RWPE2 (cell line): ENCODE measurements at regions not wholly inside any gene's neighbourhood (a gene's known extent, or its start where the extent isn't known, plus 50 kb on each side); places are given as distances from the start of the nearest gene placed in this dataset.

Experiments
- ATAC-seq: fragments of 200-7000 bp; cut with Tn5 transposase; 3 replicates; pipeline ENCODE4 v1.9.1; 2021; ENCODE audit warnings: low read depth
- DNase-seq: peaks from one replicate; pipeline ENCODE4 v3.0.0-alpha.2; 2020; ENCODE audit warnings: low spot score
- H3K27ac ChIP-seq: fragments of 450-650 bp; 2 replicates; pipeline ENCODE4 v1.5.1; 2017; ENCODE audit warnings: mild to moderate bottlenecking; ENCODE audit not compliant: poor library complexity, severe bottlenecking
- H3K27me3 ChIP-seq: fragments of 250-450 bp; sonication (Bioruptor Pico); 2 replicates; pipeline ENCODE4 v1.5.1; 2021; ENCODE audit warnings: mild to moderate bottlenecking, moderate library complexity; ENCODE audit not compliant: insufficient read depth, poor library complexity, severe bottlenecking
- H3K36me3 ChIP-seq: fragments of 250-450 bp; sonication (Bioruptor Pico); 2 replicates; pipeline ENCODE4 v1.5.1; 2020; ENCODE audit warnings: low read depth, mild to moderate bottlenecking, moderate library complexity
- H3K4me1 ChIP-seq: fragments of 250-450 bp; sonication (Bioruptor Pico); 2 replicates; pipeline ENCODE4 v1.5.1; 2021; ENCODE audit warnings: mild to moderate bottlenecking, moderate library complexity; ENCODE audit not compliant: insufficient read depth, poor library complexity, severe bottlenecking
- H3K4me3 ChIP-seq: fragments of 250-450 bp; sonication (Bioruptor Pico); 2 replicates; pipeline ENCODE4 v1.5.1; 2021; ENCODE audit warnings: mild to moderate bottlenecking, moderate library complexity; ENCODE audit not compliant: severe bottlenecking
- H3K9me3 ChIP-seq: fragments of 250-450 bp; sonication (Bioruptor Pico); 2 replicates; pipeline ENCODE4 v1.5.1; 2021; ENCODE audit warnings: mild to moderate bottlenecking, moderate library complexity; ENCODE audit not compliant: severe bottlenecking
- TF ChIP-seq, protein P1 (sequence below): fragments of 450-650 bp; IDR thresholded peaks from one replicate; pipeline ENCODE4 v1.5.1; 2017; ENCODE audit warnings: mild to moderate bottlenecking, moderate library complexity; ENCODE audit not compliant: poor library complexity, severe bottlenecking

DNA sequence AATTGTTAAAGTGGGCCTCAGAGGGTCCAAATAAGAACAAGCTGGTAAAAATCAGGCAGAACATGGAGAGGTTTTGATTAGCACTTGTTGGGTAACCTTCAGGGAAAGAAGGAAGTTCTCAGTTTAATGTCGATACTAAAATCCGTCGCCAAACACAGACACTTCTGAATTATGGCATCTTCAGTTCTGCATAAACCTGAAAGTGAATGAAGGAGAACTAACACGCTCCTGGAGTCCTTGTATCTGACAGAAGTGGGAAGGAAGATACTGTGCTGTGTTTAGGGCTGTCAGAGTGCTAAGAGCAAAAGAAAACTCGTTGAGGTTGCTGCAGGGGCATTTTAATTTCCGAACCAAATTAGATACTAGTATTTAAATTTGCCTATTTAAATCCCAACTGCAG lies 106.2 kb downstream of the TMA16 start:
- DNase-seq (no peak), ATAC-seq (no peak)
- Histone ChIP-seq H3K27me3 (no peaks in the 10 kb centered on the region), H3K4me1 (no peaks in the 10 kb centered on the region), H3K36me3 (no peaks in the 10 kb centered on the region), H3K27ac (no peak overlapping the region), H3K9me3 (no peaks in the 10 kb centered on the region), H3K4me3 (no peak overlapping the region)
- TF ChIP-seq, protein P1, sequence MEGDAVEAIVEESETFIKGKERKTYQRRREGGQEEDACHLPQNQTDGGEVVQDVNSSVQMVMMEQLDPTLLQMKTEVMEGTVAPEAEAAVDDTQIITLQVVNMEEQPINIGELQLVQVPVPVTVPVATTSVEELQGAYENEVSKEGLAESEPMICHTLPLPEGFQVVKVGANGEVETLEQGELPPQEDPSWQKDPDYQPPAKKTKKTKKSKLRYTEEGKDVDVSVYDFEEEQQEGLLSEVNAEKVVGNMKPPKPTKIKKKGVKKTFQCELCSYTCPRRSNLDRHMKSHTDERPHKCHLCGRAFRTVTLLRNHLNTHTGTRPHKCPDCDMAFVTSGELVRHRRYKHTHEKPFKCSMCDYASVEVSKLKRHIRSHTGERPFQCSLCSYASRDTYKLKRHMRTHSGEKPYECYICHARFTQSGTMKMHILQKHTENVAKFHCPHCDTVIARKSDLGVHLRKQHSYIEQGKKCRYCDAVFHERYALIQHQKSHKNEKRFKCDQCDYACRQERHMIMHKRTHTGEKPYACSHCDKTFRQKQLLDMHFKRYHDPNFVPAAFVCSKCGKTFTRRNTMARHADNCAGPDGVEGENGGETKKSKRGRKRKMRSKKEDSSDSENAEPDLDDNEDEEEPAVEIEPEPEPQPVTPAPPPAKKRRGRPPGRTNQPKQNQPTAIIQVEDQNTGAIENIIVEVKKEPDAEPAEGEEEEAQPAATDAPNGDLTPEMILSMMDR, result no peak

DNA sequence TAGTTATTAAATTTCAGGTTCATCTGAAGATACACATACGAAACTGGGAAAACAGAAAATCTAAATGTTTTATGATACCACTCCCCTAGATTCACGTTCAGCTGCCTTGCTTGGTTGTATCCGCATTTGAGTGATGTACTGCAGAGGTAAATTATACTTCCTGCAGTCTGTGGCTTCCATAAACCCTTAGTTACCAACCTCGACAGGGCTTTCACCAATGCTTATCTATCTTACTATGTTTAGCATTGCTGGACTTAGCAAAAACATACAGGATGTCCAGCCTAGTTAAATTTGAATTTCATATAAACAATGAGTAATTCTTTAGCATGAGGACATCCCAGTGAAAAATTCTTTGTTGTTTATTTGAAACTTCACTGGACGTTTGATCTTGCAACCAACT lies 108.8 kb downstream of the TMA16 start:
- no peak overlapping the region for H3K4me3 ChIP-seq
- TF ChIP-seq, protein P1, result no peak
- no peaks in the 10 kb centered on the region for H3K36me3 ChIP-seq
- H3K4me1 ChIP-seq, result no peaks in the 10 kb centered on the region
- DNase-seq (no peak), ATAC-seq (no peak)
- no peaks in the 10 kb centered on the region for H3K27me3 ChIP-seq
- no peak overlapping the region for H3K27ac ChIP-seq
- no peaks in the 10 kb centered on the region for H3K9me3 ChIP-seq

DNA sequence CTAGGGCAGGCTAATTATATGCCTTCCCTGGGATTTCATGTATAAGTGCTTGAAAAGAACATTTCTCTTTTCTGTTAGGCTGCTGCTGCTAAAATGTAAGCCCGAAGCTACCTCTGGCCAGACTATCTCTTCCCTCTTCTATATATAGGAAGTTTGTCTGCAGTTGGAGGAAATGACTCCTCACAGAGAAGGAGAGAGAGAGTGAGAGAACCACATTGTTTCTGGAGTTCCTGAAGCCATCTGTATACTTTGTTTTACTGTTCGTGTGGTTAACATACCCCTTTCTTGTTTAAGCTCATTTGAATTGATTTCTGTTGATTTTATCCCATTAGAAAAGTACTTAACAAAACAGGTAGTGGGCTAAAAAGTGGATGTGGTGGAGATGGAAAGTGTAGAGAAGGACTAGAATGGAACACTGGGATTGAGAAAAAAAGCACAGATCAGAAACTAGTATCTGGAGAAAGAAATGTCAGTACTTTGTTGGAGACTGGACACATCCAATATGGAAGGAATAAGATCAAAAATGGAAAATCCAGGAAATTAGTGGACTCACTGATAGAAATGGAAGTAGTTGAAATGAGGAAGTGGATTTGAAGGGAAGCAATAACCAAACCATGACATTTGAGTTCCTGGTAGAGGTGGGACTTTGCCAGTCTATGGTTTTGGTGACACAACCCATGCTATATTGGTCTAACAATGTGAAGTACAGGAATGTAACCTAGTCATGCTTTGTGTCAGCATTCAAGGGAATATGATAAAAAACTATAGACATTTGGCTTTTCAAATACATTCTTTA lies 112.6 kb downstream of the TMA16 start:
- TF ChIP-seq, protein P1, result no peak
- DNase-seq, result no peak

DNA sequence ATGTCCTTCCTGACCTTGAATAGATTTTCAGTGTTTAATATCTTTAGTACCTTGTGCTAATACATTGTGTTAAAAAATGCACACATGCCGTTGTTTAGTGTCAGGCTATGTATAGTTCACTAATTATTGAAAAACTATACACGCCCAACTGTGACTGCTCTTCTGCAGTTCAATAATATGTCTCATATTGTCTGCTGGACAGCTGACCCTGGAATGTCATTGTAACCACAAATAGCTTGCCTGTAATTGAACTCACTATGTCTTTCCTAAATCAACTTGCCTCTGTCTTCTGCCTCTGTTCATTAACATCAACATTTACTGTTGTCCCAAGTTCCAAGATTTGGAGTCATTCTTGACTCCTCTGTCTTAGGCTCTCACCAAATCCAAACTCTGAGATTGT lies 114.5 kb downstream of the TMA16 start:
- Histone ChIP-seq H3K27me3 (no peaks in the 10 kb centered on the region), H3K9me3 (no peaks in the 10 kb centered on the region), H3K36me3 (no peaks in the 10 kb centered on the region), H3K27ac (no peak overlapping the region), H3K4me3 (no peak overlapping the region), H3K4me1 (no peaks in the 10 kb centered on the region)
- ATAC-seq, result no peak
- TF ChIP-seq, protein P1, result no peak
- no peak for DNase-seq

More for the DNA sequence above, 112.6 kb downstream of the TMA16 start:
- H3K4me1 ChIP-seq, result no peaks in the 10 kb centered on the region
- no peak overlapping the region for H3K4me3 ChIP-seq
- H3K27ac ChIP-seq, result no peak overlapping the region
- H3K36me3 ChIP-seq, result no peaks in the 10 kb centered on the region
- H3K27me3 ChIP-seq, result no peaks in the 10 kb centered on the region
- ATAC-seq, result no peak
- H3K9me3 ChIP-seq, result no peaks in the 10 kb centered on the region

DNA sequence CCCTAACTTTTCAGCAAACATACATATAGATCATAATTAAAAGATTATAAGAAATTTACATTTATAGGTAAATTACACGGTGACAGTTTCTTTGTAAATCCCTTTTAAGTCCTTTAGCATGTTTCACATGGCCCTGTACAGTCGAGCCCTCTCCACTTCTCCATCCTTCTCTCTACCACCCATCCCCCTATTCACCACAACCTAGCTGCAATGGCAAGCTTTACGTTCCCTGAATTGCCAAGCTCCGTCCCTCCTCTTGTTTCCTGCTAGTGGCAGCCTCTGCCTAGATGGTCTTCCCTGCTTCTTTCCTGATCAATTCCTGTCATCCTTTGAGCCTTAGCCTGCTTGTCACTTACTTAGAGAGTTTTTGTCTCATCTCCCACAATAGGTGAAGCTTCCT lies 116.2 kb downstream of the TMA16 start:
- Histone ChIP-seq H3K4me1 (no peaks in the 10 kb centered on the region), H3K27me3 (no peaks in the 10 kb centered on the region), H3K36me3 (no peaks in the 10 kb centered on the region), H3K9me3 (no peaks in the 10 kb centered on the region), H3K4me3 (no peak overlapping the region), H3K27ac (no peak overlapping the region)
- DNase-seq (no peak), ATAC-seq (no peak)
- TF ChIP-seq, protein P1, result no peak
